GM06990 (cell line): ENCODE measurements at regions not wholly inside any gene's neighbourhood (a gene's known extent, or its start where the extent isn't known, plus 50 kb on each side); places are given as distances from the start of the nearest gene placed in this dataset.

Source experiments
- DNase-seq: peaks from one replicate; pipeline ENCODE4 v3.0.0-alpha.2; 2011; ENCODE audit not compliant: insufficient read length; ENCODE audit errors: extremely low read depth
- H3K27me3 ChIP-seq: replicated peaks from 2 replicates; pipeline ENCODE4 v1.6.0; 2011; ENCODE audit warnings: low read length; ENCODE audit not compliant: control insufficient read depth, insufficient read depth
- H3K36me3 ChIP-seq: 2 replicates; pipeline ENCODE4 v1.5.1; 2011; ENCODE audit warnings: low read length; ENCODE audit not compliant: control insufficient read depth, insufficient read depth
- H3K4me3 ChIP-seq: replicated peaks from 2 replicates; pipeline ENCODE4 v1.5.1; 2011; ENCODE audit warnings: low read depth, mild to moderate bottlenecking, control low read depth, low read length
- CTCF ChIP-seq: IDR thresholded peaks from 2 replicates; pipeline ENCODE4 v1.5.1; 2011; ENCODE audit warnings: low read length, control low read depth, mild to moderate bottlenecking, inconsistent platforms; ENCODE audit not compliant: insufficient read depth, poor library complexity, severe bottlenecking

GRCh38 chr5:53425687-53426511 lies 54.5 kb upstream of the FST start:
- no peak overlapping the region for H3K4me3 ChIP-seq
- no peak for DNase-seq

GRCh38 chr5:53426512-53426830 lies 54.0 kb upstream of the FST start:
- TF ChIP-seq CTCF, result no peak

More at GRCh38 chr5:53425687-53426511, 54.5 kb upstream of the FST start:
- Histone ChIP-seq H3K36me3 (no peaks in the 10 kb centered on the region), H3K27me3 (no peaks in the 10 kb centered on the region)
- peak; percentile 34 for TF ChIP-seq CTCF

GRCh38 chr5:53426878-53427277 lies 53.6 kb upstream of the FST start:
- H3K36me3 ChIP-seq, result no peaks in the 10 kb centered on the region
- no peak for TF ChIP-seq CTCF
- no peak for DNase-seq

More at GRCh38 chr5:53426512-53426830, 54.0 kb upstream of the FST start:
- no peak for DNase-seq
- Histone ChIP-seq H3K27me3 (no peaks in the 10 kb centered on the region), H3K36me3 (no peaks in the 10 kb centered on the region), H3K4me3 (no peak overlapping the region)

GRCh38 chr5:53427965-53428364 lies 52.5 kb upstream of the FST start:
- no peaks in the 10 kb centered on the region for H3K36me3 ChIP-seq
- no peak for DNase-seq
- TF ChIP-seq CTCF, result no peak
- H3K27me3 ChIP-seq, result no peaks in the 10 kb centered on the region; the same call in 1 of the 2 replicates
- no peak overlapping the region for H3K4me3 ChIP-seq

More at GRCh38 chr5:53426878-53427277, 53.6 kb upstream of the FST start:
- Histone ChIP-seq H3K4me3 (no peak overlapping the region), H3K27me3 (no peaks in the 10 kb centered on the region; the same call in 1 of the 2 replicates)

GRCh38 chr5:53429706-53430105 lies 50.7 kb upstream of the FST start:
- H3K27me3 ChIP-seq, result no peaks in the 10 kb centered on the region; the same call in 1 of the 2 replicates
- DNase-seq, result no peak
- no peaks in the 10 kb centered on the region for H3K36me3 ChIP-seq
- no peak overlapping the region for H3K4me3 ChIP-seq
- no peak for TF ChIP-seq CTCF
